ENCODE measurements at regions not wholly inside any gene's neighbourhood (a gene's known extent, or its start where the extent isn't known, plus 50 kb on each side); places are given as distances from the start of the nearest gene placed in this dataset.
"Not testable (repeated sequence)": the region's sequence is repeated elsewhere in the genome, so short reads cannot be mapped to it uniquely, and the experiment has no call there.

DNA sequence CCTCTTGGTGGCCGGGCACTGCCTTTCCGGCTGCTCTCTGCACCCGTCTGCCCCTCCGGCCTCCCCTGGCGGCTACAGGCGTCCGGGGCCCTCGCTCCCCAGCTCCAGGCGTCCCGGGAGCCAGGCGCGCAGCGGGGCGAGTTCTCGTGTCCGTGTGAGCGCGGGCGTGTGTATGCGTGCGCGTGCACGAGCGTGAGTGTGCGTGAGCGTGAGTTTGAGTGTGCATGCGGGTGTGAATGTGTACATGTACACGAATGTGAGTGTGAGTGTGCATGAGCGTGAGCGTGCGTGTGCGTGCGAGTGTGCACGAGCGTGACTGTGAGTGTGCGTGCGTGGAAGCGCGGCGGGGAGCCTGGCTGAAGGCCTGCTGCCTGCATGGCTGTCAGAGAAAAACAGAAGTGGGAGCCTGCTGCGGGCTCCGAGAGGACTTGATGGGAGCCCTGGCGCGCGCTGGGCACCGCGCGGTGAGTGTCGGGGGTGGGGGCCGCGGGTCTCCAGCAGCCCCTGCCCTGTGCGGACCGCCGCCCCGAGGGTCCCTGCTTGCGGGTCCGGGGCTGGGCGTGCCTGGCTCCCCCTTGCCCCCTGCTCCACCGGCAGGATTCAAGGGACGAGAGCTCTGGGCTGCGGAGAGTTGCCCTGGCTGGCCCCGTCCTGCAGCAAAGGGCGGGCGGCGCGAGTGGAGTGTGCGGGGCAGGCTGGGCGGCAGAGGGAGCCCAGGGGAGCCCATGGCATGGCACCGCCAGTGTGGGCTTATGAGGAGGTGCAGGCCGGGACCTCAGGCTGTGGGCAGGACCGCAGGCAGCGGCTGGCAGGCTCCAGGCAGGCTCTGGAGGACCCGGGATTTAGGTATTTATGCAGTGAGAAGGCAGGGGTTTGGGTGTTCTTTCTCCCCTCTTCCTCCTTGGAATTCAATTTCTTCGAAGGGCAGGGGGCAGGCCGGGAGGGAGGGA lies 75.8 kb upstream of the EN2 start:
- H3K4me3 ChIP-seq: no peak overlapping the region
- DNase-seq (ENCODE audit: low read depth in 1 of 2, low spot score in 2 of 2): no peak
- no peaks in the 10 kb centered on the region for H3K9me3 ChIP-seq (replicated peaks)
- H3K36me3 ChIP-seq: no peaks in the 10 kb centered on the region
- peaks cover 4% of the 10 kb centered on the region for H3K4me1 ChIP-seq (replicated peaks)
- no peak overlapping the region for H3K27ac ChIP-seq
- peaks cover 90% of the 10 kb centered on the region for H3K27me3 ChIP-seq (replicated peaks)

- Histone ChIP-seq H3K27ac (no peak overlapping the region), H3K36me3 (no peaks in the 10 kb centered on the region), H3K4me3 (no peak overlapping the region), H3K9me3 (replicated peaks) (no peaks in the 10 kb centered on the region), H3K4me1 (replicated peaks) (peaks cover 4% of the 10 kb centered on the region), H3K27me3 (replicated peaks) (peaks cover 89% of the 10 kb centered on the region)
- DNase-seq (ENCODE audit: low read depth in 1 of 2, low spot score in 2 of 2): no peak
Measured at GRCh38 chr7:155382802-155383171, 75.1 kb upstream of the EN2 start.

- H3K27me3 ChIP-seq (replicated peaks): peaks cover 85% of the 10 kb centered on the region
- no peaks in the 10 kb centered on the region for H3K36me3 ChIP-seq
- H3K4me1 ChIP-seq (replicated peaks): peaks cover 4% of the 10 kb centered on the region
- no peaks in the 10 kb centered on the region for H3K9me3 ChIP-seq (replicated peaks)
- no peak for DNase-seq (ENCODE audit: low read depth in 1 of 2, low spot score in 2 of 2)
- H3K27ac ChIP-seq: no peak overlapping the region
- H3K4me3 ChIP-seq: no peak overlapping the region
Measured at GRCh38 chr7:155383756-155384491, 74.0 kb upstream of the EN2 start.

DNA sequence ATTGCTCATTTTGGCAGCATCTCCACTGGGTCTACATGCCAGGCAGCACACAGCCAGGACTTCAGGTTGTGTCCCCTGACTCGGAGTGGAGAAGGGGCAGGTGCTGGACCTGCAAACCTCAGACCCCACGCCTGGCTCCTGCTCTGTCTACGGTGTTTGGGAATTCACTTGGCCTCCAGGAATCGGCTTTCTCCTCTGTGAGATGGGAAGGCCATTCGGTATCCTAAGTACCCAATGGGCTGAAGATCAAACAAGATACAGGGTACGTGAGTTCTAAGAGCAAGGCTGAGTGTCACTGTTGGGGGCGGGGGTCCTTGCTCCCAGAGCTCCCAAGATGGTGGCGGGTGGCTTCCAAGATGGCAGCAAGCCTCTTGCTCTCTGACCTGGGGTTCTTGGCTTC lies 73.2 kb upstream of the EN2 start:
- Histone ChIP-seq H3K27ac (no peak overlapping the region), H3K4me1 (replicated peaks) (peaks cover 4% of the 10 kb centered on the region), H3K9me3 (replicated peaks) (no peaks in the 10 kb centered on the region), H3K36me3 (no peaks in the 10 kb centered on the region), H3K4me3 (no peak overlapping the region), H3K27me3 (replicated peaks) (peaks cover 85% of the 10 kb centered on the region)
- DNase-seq (ENCODE audit: low read depth in 1 of 2, low spot score in 2 of 2): no peak

- not testable (repeated sequence) for H3K27ac ChIP-seq; H3K4me3 ChIP-seq; H3K9me3 ChIP-seq (replicated peaks); H3K4me1 ChIP-seq (replicated peaks); H3K36me3 ChIP-seq; DNase-seq (ENCODE audit: low read depth in 1 of 2, low spot score in 2 of 2)
- H3K27me3 ChIP-seq (replicated peaks): peaks cover 85% of the 10 kb centered on the region
Measured at GRCh38 chr7:155385182-155385581, 72.7 kb upstream of the EN2 start.

DNA sequence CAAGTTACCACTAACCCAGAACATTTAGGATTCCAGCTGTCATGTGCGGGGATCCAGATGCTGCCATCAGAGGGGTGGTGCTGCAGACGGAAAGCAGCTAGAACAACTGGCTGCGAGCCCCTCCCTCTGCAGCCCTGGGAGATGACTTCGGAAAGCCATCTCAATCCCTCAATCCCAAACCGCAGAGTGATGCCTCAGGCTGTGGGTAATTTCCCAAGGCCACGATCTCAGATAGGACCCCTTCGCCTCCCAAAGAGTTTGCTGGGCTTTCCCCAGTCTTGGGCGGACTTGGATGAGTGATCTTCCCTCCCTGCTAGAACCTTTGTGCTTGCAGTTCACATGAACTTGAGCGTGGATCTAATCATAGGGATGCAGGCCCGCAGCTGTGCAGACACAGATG lies 71.3 kb upstream of the EN2 start:
- Histone ChIP-seq H3K4me1 (replicated peaks) (peaks cover 4% of the 10 kb centered on the region), H3K4me3 (no peak overlapping the region)

GRCh38 chr7:155387066-155387620 lies 70.8 kb upstream of the EN2 start:
- DNase-seq (ENCODE audit: low read depth in 1 of 2, low spot score in 2 of 2): no peak
- Histone ChIP-seq H3K4me3 (no peak overlapping the region), H3K4me1 (replicated peaks) (no peaks in the 10 kb centered on the region; the same call in 1 of the 2 replicates), H3K27me3 (replicated peaks) (peaks cover 81% of the 10 kb centered on the region), H3K27ac (no peak overlapping the region), H3K9me3 (replicated peaks) (no peaks in the 10 kb centered on the region), H3K36me3 (no peaks in the 10 kb centered on the region)

More for the DNA sequence above, 71.3 kb upstream of the EN2 start:
- peaks cover 81% of the 10 kb centered on the region for H3K27me3 ChIP-seq (replicated peaks)
- no peaks in the 10 kb centered on the region for H3K36me3 ChIP-seq
- H3K9me3 ChIP-seq (replicated peaks): no peaks in the 10 kb centered on the region
- no peak for DNase-seq (ENCODE audit: low read depth in 1 of 2, low spot score in 2 of 2)
- H3K27ac ChIP-seq: no peak overlapping the region

- Histone ChIP-seq H3K27ac (no peak overlapping the region), H3K9me3 (replicated peaks) (no peaks in the 10 kb centered on the region), H3K4me3 (no peak overlapping the region), H3K4me1 (replicated peaks) (no peaks in the 10 kb centered on the region), H3K27me3 (replicated peaks) (peaks cover 77% of the 10 kb centered on the region), H3K36me3 (no peaks in the 10 kb centered on the region)
- no peak for DNase-seq (ENCODE audit: low read depth in 1 of 2, low spot score in 2 of 2)
Measured at GRCh38 chr7:155388561-155388960, 69.4 kb upstream of the EN2 start.

DNA sequence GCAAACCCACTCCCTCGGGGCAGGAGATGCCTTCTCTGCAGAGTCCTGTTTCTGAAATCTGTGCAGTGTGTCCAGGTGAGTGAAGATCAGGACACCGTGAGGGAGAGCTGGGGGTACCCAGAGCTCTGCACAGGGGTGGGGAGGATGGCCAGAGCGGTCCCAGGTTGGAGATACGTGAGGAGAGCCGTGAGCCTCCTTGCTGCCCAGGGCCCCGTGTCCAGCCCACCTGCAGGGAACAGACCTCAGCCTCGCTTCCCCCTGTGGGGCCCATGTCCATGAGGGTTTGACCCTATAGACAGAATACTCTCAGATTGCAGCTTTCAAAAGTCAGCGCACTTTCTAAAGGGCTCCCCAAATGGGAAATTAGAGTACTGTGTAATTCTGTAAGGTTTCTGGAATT lies 66.5 kb upstream of the EN2 start:
- peaks cover 69% of the 10 kb centered on the region for H3K27me3 ChIP-seq (replicated peaks)
- no peaks in the 10 kb centered on the region for H3K4me1 ChIP-seq (replicated peaks)
- no peak overlapping the region for H3K27ac ChIP-seq
- no peak for DNase-seq (ENCODE audit: low read depth in 1 of 2, low spot score in 2 of 2)
- no peak overlapping the region for H3K4me3 ChIP-seq
- H3K9me3 ChIP-seq (replicated peaks): no peaks in the 10 kb centered on the region
- no peaks in the 10 kb centered on the region for H3K36me3 ChIP-seq

DNA sequence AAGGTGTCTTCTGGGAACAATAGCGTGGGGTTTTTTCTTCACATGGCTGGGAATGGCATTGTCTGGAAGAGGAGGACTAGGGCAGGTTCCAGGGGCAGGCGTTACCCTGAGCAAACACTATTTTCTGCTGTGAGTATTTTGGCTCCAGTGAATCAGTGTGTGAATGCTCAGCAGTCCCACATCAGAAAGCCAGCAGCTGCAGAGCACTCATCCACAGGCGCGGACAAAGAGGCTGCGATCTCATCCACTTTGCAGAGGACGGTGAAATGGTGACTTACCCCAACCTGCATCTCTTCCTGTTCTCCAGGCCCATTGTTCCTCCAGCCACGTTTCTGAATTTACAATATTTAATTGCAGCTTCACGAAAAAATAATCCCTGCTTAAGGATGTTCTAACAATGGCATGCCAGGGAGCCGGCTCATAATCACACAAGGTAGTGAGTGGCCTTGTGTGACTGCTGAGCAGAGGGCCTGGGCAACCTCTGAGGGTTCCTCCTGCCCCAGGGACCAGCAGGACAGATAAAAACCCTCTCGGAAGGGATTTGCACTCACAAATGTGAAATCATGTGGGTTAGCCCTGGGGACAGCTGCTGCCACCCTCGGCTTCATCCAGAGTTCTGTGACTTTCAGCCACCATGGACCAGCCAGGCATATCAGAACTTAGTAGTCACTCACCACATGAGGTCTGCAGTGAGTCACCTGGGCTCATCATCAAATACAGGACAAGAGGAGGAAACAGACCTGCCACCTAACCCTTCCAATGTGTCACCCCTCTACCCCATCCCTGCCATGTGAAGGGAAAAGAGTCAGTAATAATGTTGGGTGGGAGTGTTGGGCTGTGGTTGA lies 65.0 kb upstream of the EN2 start:
- no peak overlapping the region for H3K27ac ChIP-seq
- no peaks in the 10 kb centered on the region for H3K9me3 ChIP-seq (replicated peaks)
- peaks cover 57% of the 10 kb centered on the region for H3K27me3 ChIP-seq (replicated peaks)
- no peak overlapping the region for H3K4me3 ChIP-seq
- H3K36me3 ChIP-seq: no peaks in the 10 kb centered on the region
- no peak for DNase-seq (ENCODE audit: low read depth in 1 of 2, low spot score in 2 of 2)
- no peaks in the 10 kb centered on the region for H3K4me1 ChIP-seq (replicated peaks)

DNA sequence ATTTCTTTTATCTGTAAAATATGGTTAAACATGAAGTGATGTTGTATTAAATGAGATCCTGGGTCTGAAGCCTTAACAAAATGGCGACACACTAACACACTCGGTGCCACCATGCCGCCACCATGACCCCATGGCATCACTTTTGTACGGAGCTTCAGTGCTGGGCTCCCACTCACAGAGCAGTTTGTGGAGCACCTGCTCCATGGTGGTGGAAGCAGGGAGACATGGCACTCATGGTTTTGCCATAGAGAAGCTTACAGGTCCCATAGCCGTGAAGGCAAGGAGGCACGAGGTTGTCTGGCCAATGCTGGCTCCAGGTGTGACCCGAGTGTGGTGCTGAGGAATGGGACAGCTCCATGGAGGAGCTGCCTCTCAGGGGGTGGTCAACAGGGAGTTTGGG lies 63.5 kb upstream of the EN2 start:
- Histone ChIP-seq H3K9me3 (replicated peaks) (no peaks in the 10 kb centered on the region), H3K4me3 (no peak overlapping the region), H3K27me3 (replicated peaks) (peaks cover 47% of the 10 kb centered on the region), H3K27ac (no peak overlapping the region), H3K4me1 (replicated peaks) (no peaks in the 10 kb centered on the region), H3K36me3 (no peaks in the 10 kb centered on the region)
- no peak for DNase-seq (ENCODE audit: low read depth in 1 of 2, low spot score in 2 of 2)

DNA sequence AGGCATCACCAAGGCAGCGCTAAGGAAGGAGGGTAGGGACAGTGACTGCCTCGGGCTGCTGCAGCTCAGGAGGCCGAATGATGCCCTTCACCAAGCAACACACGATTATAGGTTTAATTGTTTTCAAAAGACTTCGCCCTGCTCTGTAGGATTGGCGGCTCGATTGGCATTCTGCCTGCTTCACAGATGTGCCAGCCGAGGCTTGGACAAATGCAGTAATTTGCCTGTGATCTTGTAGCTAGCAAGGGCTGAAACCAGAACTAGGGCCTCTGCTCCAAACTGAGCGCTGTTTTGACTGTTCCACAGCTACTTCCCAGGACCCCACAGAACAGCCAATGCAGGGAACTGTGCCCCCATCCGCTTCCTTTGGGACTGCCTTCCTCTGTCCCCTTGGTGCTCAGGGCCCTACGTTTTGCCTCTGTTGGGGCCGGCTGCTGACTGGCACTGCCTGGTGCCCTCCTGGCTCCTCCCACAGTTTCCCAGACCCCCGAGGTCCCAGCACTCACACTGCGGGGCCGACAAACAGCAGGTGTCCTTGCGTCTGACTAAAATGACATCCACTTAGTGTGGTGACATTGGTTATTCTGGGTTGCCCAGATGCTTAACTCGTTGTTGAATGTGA lies 62.6 kb upstream of the EN2 start:
- H3K4me3 ChIP-seq: no peak overlapping the region
- H3K27ac ChIP-seq: no peak overlapping the region
- no peaks in the 10 kb centered on the region for H3K4me1 ChIP-seq (replicated peaks)
- DNase-seq (ENCODE audit: low read depth in 1 of 2, low spot score in 2 of 2): no peak
- H3K27me3 ChIP-seq (replicated peaks): peaks cover 40% of the 10 kb centered on the region
- H3K9me3 ChIP-seq (replicated peaks): no peaks in the 10 kb centered on the region
- H3K36me3 ChIP-seq: no peaks in the 10 kb centered on the region

DNA sequence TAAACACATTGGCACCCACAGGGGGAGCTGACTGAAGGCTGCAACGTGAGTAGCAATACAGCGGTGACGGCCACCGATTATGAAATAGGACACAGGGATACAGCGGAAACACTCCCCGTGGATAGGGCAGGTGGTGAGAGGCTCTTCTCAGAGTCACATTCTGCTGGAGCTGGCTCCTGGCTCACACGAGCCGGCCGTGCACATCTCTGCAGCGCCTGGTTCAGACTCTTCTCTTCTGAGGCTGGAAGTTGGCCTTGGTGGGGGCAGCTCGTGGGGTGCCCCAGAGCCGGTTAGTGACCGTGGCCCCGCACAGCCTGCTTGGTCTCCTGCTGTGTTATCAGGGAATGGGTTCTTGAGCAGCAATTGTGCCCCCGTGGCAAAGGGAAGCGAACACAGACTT lies 61.3 kb upstream of the EN2 start:
- H3K27ac ChIP-seq: no peak overlapping the region
- H3K36me3 ChIP-seq: no peaks in the 10 kb centered on the region
- no peaks in the 10 kb centered on the region for H3K4me1 ChIP-seq (replicated peaks)
- no peak for DNase-seq (ENCODE audit: low read depth in 1 of 2, low spot score in 2 of 2)
- no peaks in the 10 kb centered on the region for H3K9me3 ChIP-seq (replicated peaks)
- no peak overlapping the region for H3K4me3 ChIP-seq
- H3K27me3 ChIP-seq (replicated peaks): peaks cover 42% of the 10 kb centered on the region

Measured in SJSA1 (cell line).